Upper lobe of right lung (tissue), 1 donor: ENCODE measurements at regions not wholly inside any gene's neighbourhood (a gene's known extent, or its start where the extent isn't known, plus 50 kb on each side); places are given as distances from the start of the nearest gene placed in this dataset.

ENCODE experiments used
- ATAC-seq: fragments of 200-7000 bp; cut with Tn5 transposase; one replicate; pipeline ENCODE4 v1.9.1; 2020; ENCODE audit warnings: mild to moderate bottlenecking, moderate library complexity
- DNase-seq: peaks from one replicate; pipeline ENCODE4 v3.0.0-alpha.2; 2020
- H3K27ac ChIP-seq: fragments of 200-600 bp; one replicate; pipeline ENCODE4 v1.8.0; 2022
- H3K27me3 ChIP-seq: fragments of 200-600 bp; one replicate; pipeline ENCODE4 v1.8.0; 2022; ENCODE audit warnings: mild to moderate bottlenecking
- H3K36me3 ChIP-seq: fragments of 200-600 bp; one replicate; pipeline ENCODE4 v1.8.0; 2022
- H3K4me1 ChIP-seq: fragments of 200-600 bp; one replicate; pipeline ENCODE4 v1.8.0; 2022
- H3K4me3 ChIP-seq: fragments of 200-600 bp; one replicate; pipeline ENCODE4 v1.8.0; 2022; ENCODE audit warnings: mild to moderate bottlenecking
- H3K9me3 ChIP-seq: fragments of 200-600 bp; one replicate; pipeline ENCODE4 v1.8.0; 2022
- CTCF ChIP-seq: fragments of 200-600 bp; IDR thresholded peaks from one replicate; pipeline ENCODE4 v1.8.0; 2022; ENCODE audit warnings: antibody characterized with exemption
- intact Hi-C: fragments of 100-400 bp; cut with DNase I; formaldehyde crosslinking; loops from one replicate; pipeline ENCODE4 v1.11.0; 2022
- donor health status: DM: no; HTN: yes; CAD: no; lungs with severe emphysema.

- intact Hi-C loops: no loop called here
- Histone ChIP-seq H3K4me1 (peaks cover 11% of the 10 kb centered on the region), H3K36me3 (no peaks in the 10 kb centered on the region), H3K27me3 (no peaks in the 10 kb centered on the region), H3K4me3 (no peak overlapping the region), H3K9me3 (no peaks in the 10 kb centered on the region), H3K27ac (no peak overlapping the region)
- DNase-seq: no peak
- no peak for TF ChIP-seq CTCF
- ATAC-seq: peak; percentile 56
Measured at GRCh38 chr1:231108516-231109302, 53.1 kb upstream of the TRIM67 start.

GRCh38 chr1:231107600-231108326, 54.1 kb upstream of the TRIM67 start:
- H3K4me1 ChIP-seq: peaks cover 11% of the 10 kb centered on the region
- intact Hi-C loops: no loop called here
- H3K4me3 ChIP-seq: no peak overlapping the region
- H3K27ac ChIP-seq: no peak overlapping the region
- no peak for DNase-seq
- no peaks in the 10 kb centered on the region for H3K9me3 ChIP-seq
- H3K36me3 ChIP-seq: no peaks in the 10 kb centered on the region
- no peak for ATAC-seq
- no peaks in the 10 kb centered on the region for H3K27me3 ChIP-seq
- no peak for TF ChIP-seq CTCF

DNA sequence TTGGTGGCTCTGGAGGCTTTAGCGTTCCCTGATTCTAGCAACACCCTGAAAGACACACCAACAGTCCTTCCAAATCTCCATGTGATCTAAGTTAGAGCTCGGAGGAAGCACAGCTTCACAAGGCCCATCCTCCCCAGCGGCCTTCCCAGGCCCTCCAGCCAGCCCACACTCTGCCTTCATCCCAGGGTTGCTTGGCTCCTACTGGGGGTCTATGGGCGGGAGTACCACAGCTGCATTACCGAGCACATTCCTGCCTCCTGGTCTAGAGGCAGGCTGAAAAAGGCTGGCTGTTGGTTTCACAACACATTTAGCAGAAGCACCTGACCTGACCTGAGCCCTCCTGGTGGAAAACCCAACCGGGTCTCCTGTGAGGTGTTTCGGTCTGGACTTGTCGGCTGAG, 54.7 kb upstream of the TRIM67 start:
- Histone ChIP-seq H3K27ac (no peak overlapping the region), H3K9me3 (no peaks in the 10 kb centered on the region), H3K27me3 (no peaks in the 10 kb centered on the region), H3K4me3 (no peak overlapping the region), H3K4me1 (peaks cover 11% of the 10 kb centered on the region), H3K36me3 (no peaks in the 10 kb centered on the region)
- no peak for ATAC-seq
- no peak for DNase-seq
- intact Hi-C loops: no loop called here
- no peak for TF ChIP-seq CTCF

GRCh38 chr1:231106347-231106746, 55.5 kb upstream of the TRIM67 start:
- Histone ChIP-seq H3K27ac (no peak overlapping the region), H3K4me1 (peaks cover 11% of the 10 kb centered on the region)

DNA sequence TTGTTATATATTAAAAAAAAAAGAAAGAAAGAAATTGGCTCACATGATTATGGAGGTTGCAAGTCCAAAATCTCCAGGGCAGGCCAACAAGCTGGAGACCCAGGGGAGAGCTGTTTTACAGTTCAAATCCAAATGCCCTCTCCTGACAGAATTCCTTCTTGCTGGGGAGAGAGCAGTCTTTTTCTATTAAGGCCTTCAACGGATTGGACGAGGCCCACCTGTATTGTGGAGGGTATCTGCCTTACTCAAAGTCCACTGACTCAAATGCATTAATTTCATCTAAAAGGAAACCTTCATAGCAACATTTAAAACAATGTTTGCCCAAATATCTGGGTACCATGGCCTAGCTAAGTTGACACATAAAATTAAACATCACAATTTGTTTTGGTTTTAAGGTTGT, 56.9 kb upstream of the TRIM67 start:
- Histone ChIP-seq H3K4me3 (no peak overlapping the region), H3K4me1 (peaks cover 11% of the 10 kb centered on the region), H3K27ac (no peak overlapping the region), H3K36me3 (no peaks in the 10 kb centered on the region), H3K9me3 (no peaks in the 10 kb centered on the region), H3K27me3 (no peaks in the 10 kb centered on the region)
- no peak for ATAC-seq
- intact Hi-C loops: no loop called here
- DNase-seq: no peak
- no peak for TF ChIP-seq CTCF

More at GRCh38 chr1:231106347-231106746, 55.5 kb upstream of the TRIM67 start:
- DNase-seq (no peak), ATAC-seq (no peak)
- Histone ChIP-seq H3K27me3 (no peaks in the 10 kb centered on the region), H3K9me3 (no peaks in the 10 kb centered on the region), H3K4me3 (no peak overlapping the region), H3K36me3 (no peaks in the 10 kb centered on the region)
- TF ChIP-seq CTCF: no peak
- intact Hi-C loops: no loop called here
